ENCODE measurements at regions not wholly inside any gene's neighbourhood (a gene's known extent, or its start where the extent isn't known, plus 50 kb on each side); places are given as distances from the start of the nearest gene placed in this dataset.
A peak's percentile ranks its signal among the peaks of the same experiment; 100 is the strongest.

GRCh38 chr3:163587342-163587741, 1491.0 kb downstream of the SI start:
- H3K4me2 ChIP-seq (ENCODE audit: low read length): no peak overlapping the region
- no peak for ATAC-seq
- RAD21 ChIA-PET (ENCODE audit: low non-redundant PET in 1 of 2, low total read pairs in 2 of 2, uncharacterized antibody in 2 of 2, unreplicated experiment in 2 of 2): no interaction called here

More at GRCh38 chr3:163587342-163587741, 1491.0 kb downstream of the SI start:
- Histone ChIP-seq H2AFZ (ENCODE audit: low read depth, low read length, poor library complexity, severe bottlenecking) (peak overlapping the region; percentile 35), H3K9me3 (ENCODE audit: control insufficient read depth in 1 of 2, insufficient read depth in 1 of 2, low read depth in 1 of 2, low read length in 2 of 2) (no peaks in the 10 kb centered on the region; a peak in 1 of 4 replicates), H4K20me1 (ENCODE audit: insufficient read depth) (no peaks in the 10 kb centered on the region), H3K4me1 (ENCODE audit: control insufficient read depth in 1 of 2, insufficient read depth in 2 of 2, low read length in 2 of 2) (no peaks in the 10 kb centered on the region), H3K79me2 (ENCODE audit: insufficient read depth, low read length) (no peaks in the 10 kb centered on the region), H3K9me2 (ENCODE audit: insufficient read depth) (no peaks in the 10 kb centered on the region), H3K27me3 (ENCODE audit: insufficient read depth, low read length) (no peaks in the 10 kb centered on the region), H3K9ac (ENCODE audit: low read length) (no peak overlapping the region), H3K27ac (ENCODE audit: low read depth, low read length) (no peak overlapping the region), H3K4me3 (replicated peaks in 1 of 2; ENCODE audit: low read depth in 1 of 2, low read length in 2 of 2) (no peak overlapping the region), H3K36me3 (ENCODE audit: control insufficient read depth in 1 of 2, insufficient read depth in 2 of 2, low read length in 2 of 2) (no peaks in the 10 kb centered on the region)
- POLR2A ChIA-PET: no interaction called here
- intact Hi-C loops (cut with micrococcal nuclease): no loop called here
- no peak for DNase-seq (ENCODE audit: low read depth, low spot score)
- no TSS peak for BruUV-seq (replicated peaks)
- no peak for TF ChIP-seq CBX3 (IDR thresholded peaks at IDR 0.05; ENCODE audit: low read depth)
- no peak for TF ChIP-seq FOSL1 (IDR thresholded peaks at IDR 0.05; ENCODE audit: low read depth)
- TF ChIP-seq, protein P1, sequence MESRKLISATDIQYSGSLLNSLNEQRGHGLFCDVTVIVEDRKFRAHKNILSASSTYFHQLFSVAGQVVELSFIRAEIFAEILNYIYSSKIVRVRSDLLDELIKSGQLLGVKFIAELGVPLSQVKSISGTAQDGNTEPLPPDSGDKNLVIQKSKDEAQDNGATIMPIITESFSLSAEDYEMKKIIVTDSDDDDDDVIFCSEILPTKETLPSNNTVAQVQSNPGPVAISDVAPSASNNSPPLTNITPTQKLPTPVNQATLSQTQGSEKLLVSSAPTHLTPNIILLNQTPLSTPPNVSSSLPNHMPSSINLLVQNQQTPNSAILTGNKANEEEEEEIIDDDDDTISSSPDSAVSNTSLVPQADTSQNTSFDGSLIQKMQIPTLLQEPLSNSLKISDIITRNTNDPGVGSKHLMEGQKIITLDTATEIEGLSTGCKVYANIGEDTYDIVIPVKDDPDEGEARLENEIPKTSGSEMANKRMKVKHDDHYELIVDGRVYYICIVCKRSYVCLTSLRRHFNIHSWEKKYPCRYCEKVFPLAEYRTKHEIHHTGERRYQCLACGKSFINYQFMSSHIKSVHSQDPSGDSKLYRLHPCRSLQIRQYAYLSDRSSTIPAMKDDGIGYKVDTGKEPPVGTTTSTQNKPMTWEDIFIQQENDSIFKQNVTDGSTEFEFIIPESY (IDR thresholded peaks at IDR 0.05; ENCODE audit: extremely low read depth, insufficient replicate concordance, low read length): no peak
- no peak for TF ChIP-seq CEBPB (IDR thresholded peaks at IDR 0.05; ENCODE audit: low read depth)
- no peak for TF ChIP-seq REST (IDR thresholded peaks at IDR 0.05; ENCODE audit: low read depth)
- no peak for TF ChIP-seq SP1 (IDR thresholded peaks at IDR 0.05; ENCODE audit: low read depth)
- no peak for TF ChIP-seq EGR1 (IDR thresholded peaks at IDR 0.05; ENCODE audit: low read depth)
- TF ChIP-seq ATF3 (IDR thresholded peaks at IDR 0.05): no peak
- TF ChIP-seq, protein P2, sequence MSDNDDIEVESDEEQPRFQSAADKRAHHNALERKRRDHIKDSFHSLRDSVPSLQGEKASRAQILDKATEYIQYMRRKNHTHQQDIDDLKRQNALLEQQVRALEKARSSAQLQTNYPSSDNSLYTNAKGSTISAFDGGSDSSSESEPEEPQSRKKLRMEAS (IDR thresholded peaks at IDR 0.05): no peak
- TF ChIP-seq ZFX (IDR thresholded peaks at IDR 0.05): no peak
- TF ChIP-seq JUND (IDR thresholded peaks at IDR 0.05): no peak
- TF ChIP-seq YY1 (IDR thresholded peaks at IDR 0.05; ENCODE audit: extremely low read depth, insufficient replicate concordance, low read depth, low read length): no peak
- no peak for TF ChIP-seq SRF (IDR thresholded peaks at IDR 0.05; ENCODE audit: low read depth)
- no peak for TF ChIP-seq EZH2phosphoT487 (IDR thresholded peaks at IDR 0.05; ENCODE audit: borderline replicate concordance)
- TF ChIP-seq SIN3A (IDR thresholded peaks at IDR 0.05; ENCODE audit: low read depth): no peak
- no peak for TF ChIP-seq POLR2A (IDR thresholded peaks at IDR 0.05; ENCODE audit: borderline replicate concordance, extremely low read depth, insufficient read depth, insufficient read length)
- no peak for TF ChIP-seq ELF1 (IDR thresholded peaks at IDR 0.05; ENCODE audit: borderline replicate concordance, low read depth)
- CTCF ChIA-PET: no interaction called here

Data from HCT116 (cell line).